ENCODE measurements at regions not wholly inside any gene's neighbourhood (a gene's known extent, or its start where the extent isn't known, plus 50 kb on each side); places are given as distances from the start of the nearest gene placed in this dataset.

- DNase-seq (ENCODE audit: low read depth): no peak
These were observed 132.9 kb upstream of the IGFBP7 start for GRCh38 chr4:57243076-57243475.

GRCh38 chr4:57234252-57234775, 124.1 kb upstream of the IGFBP7 start:
- no peak for DNase-seq (ENCODE audit: low read depth)

- peak; percentile 25 for DNase-seq (ENCODE audit: low read depth)
These were observed 123.2 kb upstream of the IGFBP7 start for GRCh38 chr4:57233386-57233785.

GRCh38 chr4:57231781-57232180, 121.6 kb upstream of the IGFBP7 start:
- DNase-seq (ENCODE audit: low read depth): no peak

GRCh38 chr4:57220734-57221133, 110.5 kb upstream of the IGFBP7 start:
- DNase-seq (ENCODE audit: low read depth): no peak

GRCh38 chr4:57220172-57220571, 110.0 kb upstream of the IGFBP7 start:
- no peak for DNase-seq (ENCODE audit: low read depth)

GRCh38 chr4:57219431-57219830, 109.2 kb upstream of the IGFBP7 start:
- no peak for DNase-seq (ENCODE audit: low read depth)

GRCh38 chr4:57214654-57215411, 104.6 kb upstream of the IGFBP7 start:
- no peak for DNase-seq (ENCODE audit: low read depth)

GRCh38 chr4:57211131-57211530, 100.9 kb upstream of the IGFBP7 start:
- DNase-seq (ENCODE audit: low read depth): no peak

- DNase-seq (ENCODE audit: low read depth): no peak
These were observed 96.0 kb upstream of the IGFBP7 start for GRCh38 chr4:57206172-57206571.

- no peak for DNase-seq (ENCODE audit: low read depth)
These were observed 95.4 kb upstream of the IGFBP7 start for GRCh38 chr4:57205580-57205979.

GRCh38 chr4:57200799-57201327, 90.7 kb upstream of the IGFBP7 start:
- DNase-seq (ENCODE audit: low read depth): no peak

GRCh38 chr4:57199267-57199666, 89.1 kb upstream of the IGFBP7 start:
- DNase-seq (ENCODE audit: low read depth): no peak

GRCh38 chr4:57195622-57196021, 85.4 kb upstream of the IGFBP7 start:
- no peak for DNase-seq (ENCODE audit: low read depth)

GRCh38 chr4:57194068-57194611, 84.0 kb upstream of the IGFBP7 start:
- no peak for DNase-seq (ENCODE audit: low read depth)

- no peak for DNase-seq (ENCODE audit: low read depth)
These were observed 83.1 kb upstream of the IGFBP7 start for GRCh38 chr4:57193209-57193810.

- no peak for DNase-seq (ENCODE audit: low read depth)
These were observed 81.4 kb upstream of the IGFBP7 start for GRCh38 chr4:57191523-57192034.

- no peak for DNase-seq (ENCODE audit: low read depth)
These were observed 80.7 kb upstream of the IGFBP7 start for GRCh38 chr4:57190601-57191481.

GRCh38 chr4:57187246-57187645, 77.1 kb upstream of the IGFBP7 start:
- DNase-seq (ENCODE audit: low read depth): peak; percentile 35

GRCh38 chr4:57184378-57185029, 74.3 kb upstream of the IGFBP7 start:
- DNase-seq (ENCODE audit: low read depth): no peak

- no peak for DNase-seq (ENCODE audit: low read depth)
These were observed 72.1 kb upstream of the IGFBP7 start for GRCh38 chr4:57182132-57182874.
